ENCODE measurements at regions not wholly inside any gene's neighbourhood (a gene's known extent, or its start where the extent isn't known, plus 50 kb on each side); places are given as distances from the start of the nearest gene placed in this dataset.

DNA sequence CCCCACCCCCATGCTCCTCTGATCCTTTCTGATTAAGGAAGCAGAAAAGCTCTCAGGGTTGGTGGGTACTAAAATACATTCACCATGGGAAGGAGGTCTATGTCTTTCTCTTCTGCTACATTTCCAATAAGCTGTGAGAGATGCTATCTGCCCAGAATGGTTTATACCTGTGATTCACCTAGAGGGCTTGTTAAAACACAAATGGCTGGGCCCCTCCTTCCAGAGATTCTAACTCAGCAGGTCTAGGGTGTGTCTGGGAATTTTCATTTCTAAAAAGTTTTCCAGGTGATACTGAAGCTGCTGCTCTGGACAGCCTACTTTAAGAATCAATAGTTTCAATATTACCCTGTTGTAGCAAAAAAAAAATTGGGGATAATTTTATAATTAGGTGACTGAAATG lies 772.2 kb upstream of the ZEB2 start:
- Mint-ChIP-seq H3K27ac (no peak overlapping the region), H3K4me3 (no peak overlapping the region), H3K27me3 (no peaks in the 10 kb centered on the region), H3K4me1 (no peaks in the 10 kb centered on the region), H3K9me3 (ENCODE audit: insufficient read depth) (no peaks in the 10 kb centered on the region)
- intact Hi-C loops (cut with micrococcal nuclease): no loop called here
- Histone ChIP-seq H3K4me3 (ENCODE audit: control extremely low read depth in 1 of 5, extremely low read depth in 1 of 5, insufficient read depth in 1 of 5, low read depth in 2 of 5, low read length in 4 of 5) (no peak overlapping the region), H3K4me1 (ENCODE audit: control insufficient read depth in 2 of 2, insufficient read depth in 2 of 2, low read length in 2 of 2) (no peaks in the 10 kb centered on the region), H3K9me3 (ENCODE audit: control extremely low read depth in 1 of 3, control insufficient read depth in 2 of 3, insufficient read depth in 1 of 3, low read length in 2 of 3) (no peaks in the 10 kb centered on the region), H3K27ac (ENCODE audit: low read length in 2 of 2) (no peak overlapping the region), H2AFZ (ENCODE audit: insufficient read depth, low read depth, low read length, poor library complexity, severe bottlenecking) (no peak overlapping the region), H3K79me2 (ENCODE audit: control insufficient read depth, insufficient read depth, low read length) (no peaks in the 10 kb centered on the region), H3K27me3 (replicated peaks in 1 of 4; ENCODE audit: control extremely low read depth in 1 of 4, control insufficient read depth in 3 of 4, insufficient read depth in 4 of 4, low read length in 3 of 4) (no peaks in the 10 kb centered on the region), H3K36me3 (replicated peaks in 1 of 2; ENCODE audit: control extremely low read depth in 1 of 2, control insufficient read depth in 1 of 2, extremely low read depth in 1 of 2, insufficient read depth in 2 of 2, low read length in 1 of 2) (no peaks in the 10 kb centered on the region), H3K4me2 (replicated peaks; ENCODE audit: low read depth, low read length, poor library complexity, severe bottlenecking) (no peak overlapping the region), H3K9ac (ENCODE audit: low read length) (no peak overlapping the region), H4K20me1 (ENCODE audit: control insufficient read depth, insufficient read depth, low read length, poor library complexity, severe bottlenecking) (no peaks in the 10 kb centered on the region)
- POLR2A ChIA-PET: interaction anchor here (0.7 kb wide), 1 partner anchor 116 kb away, joined by 3 read pairs; no protein-coding TSS in a partner anchor
- CTCF ChIA-PET: no interaction called here
- no peak for TF ChIP-seq EZH2 (IDR thresholded peaks at IDR 0.05; ENCODE audit: borderline replicate concordance, insufficient read depth, low read depth, low read length, poor library complexity, severe bottlenecking)
- TF ChIP-seq, protein P1, sequence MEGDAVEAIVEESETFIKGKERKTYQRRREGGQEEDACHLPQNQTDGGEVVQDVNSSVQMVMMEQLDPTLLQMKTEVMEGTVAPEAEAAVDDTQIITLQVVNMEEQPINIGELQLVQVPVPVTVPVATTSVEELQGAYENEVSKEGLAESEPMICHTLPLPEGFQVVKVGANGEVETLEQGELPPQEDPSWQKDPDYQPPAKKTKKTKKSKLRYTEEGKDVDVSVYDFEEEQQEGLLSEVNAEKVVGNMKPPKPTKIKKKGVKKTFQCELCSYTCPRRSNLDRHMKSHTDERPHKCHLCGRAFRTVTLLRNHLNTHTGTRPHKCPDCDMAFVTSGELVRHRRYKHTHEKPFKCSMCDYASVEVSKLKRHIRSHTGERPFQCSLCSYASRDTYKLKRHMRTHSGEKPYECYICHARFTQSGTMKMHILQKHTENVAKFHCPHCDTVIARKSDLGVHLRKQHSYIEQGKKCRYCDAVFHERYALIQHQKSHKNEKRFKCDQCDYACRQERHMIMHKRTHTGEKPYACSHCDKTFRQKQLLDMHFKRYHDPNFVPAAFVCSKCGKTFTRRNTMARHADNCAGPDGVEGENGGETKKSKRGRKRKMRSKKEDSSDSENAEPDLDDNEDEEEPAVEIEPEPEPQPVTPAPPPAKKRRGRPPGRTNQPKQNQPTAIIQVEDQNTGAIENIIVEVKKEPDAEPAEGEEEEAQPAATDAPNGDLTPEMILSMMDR (IDR thresholded peaks at IDR 0.05): no peak
- DNase-seq (no peak), ATAC-seq (ENCODE audit: low read depth) (no peak)

DNA sequence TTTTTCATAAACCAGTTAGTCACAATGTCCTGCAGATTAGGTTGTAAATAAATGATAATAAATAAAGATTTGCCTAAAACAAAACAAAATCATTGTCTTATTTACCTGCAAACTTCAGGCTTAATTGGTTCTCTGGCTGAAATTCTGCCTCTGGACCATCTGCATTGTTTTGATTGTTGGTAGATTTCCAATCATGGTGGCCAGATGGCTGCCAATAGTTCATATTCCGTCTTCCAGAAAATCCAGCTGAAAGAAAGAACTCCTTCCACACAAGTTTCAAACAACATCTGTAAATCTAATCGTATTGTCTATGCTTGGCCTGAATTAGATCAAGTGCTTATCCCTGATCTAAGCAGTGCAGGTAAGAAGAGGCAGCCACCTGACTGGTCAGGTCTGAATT lies 771.1 kb upstream of the ZEB2 start:
- Histone ChIP-seq H3K4me2 (replicated peaks; ENCODE audit: low read depth, low read length, poor library complexity, severe bottlenecking) (no peak overlapping the region), H3K9ac (ENCODE audit: low read length) (no peak overlapping the region), H3K27me3 (replicated peaks in 1 of 4; ENCODE audit: control extremely low read depth in 1 of 4, control insufficient read depth in 3 of 4, insufficient read depth in 4 of 4, low read length in 3 of 4) (no peaks in the 10 kb centered on the region), H3K36me3 (replicated peaks in 1 of 2; ENCODE audit: control extremely low read depth in 1 of 2, control insufficient read depth in 1 of 2, extremely low read depth in 1 of 2, insufficient read depth in 2 of 2, low read length in 1 of 2) (no peaks in the 10 kb centered on the region), H3K9me3 (ENCODE audit: control extremely low read depth in 1 of 3, control insufficient read depth in 2 of 3, insufficient read depth in 1 of 3, low read length in 2 of 3) (no peaks in the 10 kb centered on the region), H3K4me1 (ENCODE audit: control insufficient read depth in 2 of 2, insufficient read depth in 2 of 2, low read length in 2 of 2) (no peaks in the 10 kb centered on the region), H3K27ac (ENCODE audit: low read length in 2 of 2) (no peak overlapping the region), H4K20me1 (ENCODE audit: control insufficient read depth, insufficient read depth, low read length, poor library complexity, severe bottlenecking) (no peaks in the 10 kb centered on the region), H3K4me3 (ENCODE audit: control extremely low read depth in 1 of 5, extremely low read depth in 1 of 5, insufficient read depth in 1 of 5, low read depth in 2 of 5, low read length in 4 of 5) (no peak overlapping the region), H3K79me2 (ENCODE audit: control insufficient read depth, insufficient read depth, low read length) (no peaks in the 10 kb centered on the region), H2AFZ (ENCODE audit: insufficient read depth, low read depth, low read length, poor library complexity, severe bottlenecking) (no peak overlapping the region)
- no peak overlapping the region for H3K27ac Mint-ChIP-seq
- ChIA-PET CTCF (no interaction called here), POLR2A (no interaction called here)
- 100% methylated on average over 1 of the region's 2 CpGs for WGBS (ENCODE audit: insufficient coverage)
- no peak overlapping the region for H3K4me3 Mint-ChIP-seq
- H3K27me3 Mint-ChIP-seq: no peaks in the 10 kb centered on the region
- no peak for DNase-seq
- H3K4me1 Mint-ChIP-seq: no peaks in the 10 kb centered on the region
- no peaks in the 10 kb centered on the region for H3K9me3 Mint-ChIP-seq (ENCODE audit: insufficient read depth)
- TF ChIP-seq, protein P1 (IDR thresholded peaks at IDR 0.05): no peak
- no peak for TF ChIP-seq EZH2 (IDR thresholded peaks at IDR 0.05; ENCODE audit: borderline replicate concordance, insufficient read depth, low read depth, low read length, poor library complexity, severe bottlenecking)
- no peak for ATAC-seq (ENCODE audit: low read depth)
- intact Hi-C loops (cut with micrococcal nuclease): no loop called here
